ENCODE measurements at regions not wholly inside any gene's neighbourhood (a gene's known extent, or its start where the extent isn't known, plus 50 kb on each side); places are given as distances from the start of the nearest gene placed in this dataset.
"Not testable (repeated sequence)": the region's sequence is repeated elsewhere in the genome, so short reads cannot be mapped to it uniquely, and the experiment has no call there.

DNA sequence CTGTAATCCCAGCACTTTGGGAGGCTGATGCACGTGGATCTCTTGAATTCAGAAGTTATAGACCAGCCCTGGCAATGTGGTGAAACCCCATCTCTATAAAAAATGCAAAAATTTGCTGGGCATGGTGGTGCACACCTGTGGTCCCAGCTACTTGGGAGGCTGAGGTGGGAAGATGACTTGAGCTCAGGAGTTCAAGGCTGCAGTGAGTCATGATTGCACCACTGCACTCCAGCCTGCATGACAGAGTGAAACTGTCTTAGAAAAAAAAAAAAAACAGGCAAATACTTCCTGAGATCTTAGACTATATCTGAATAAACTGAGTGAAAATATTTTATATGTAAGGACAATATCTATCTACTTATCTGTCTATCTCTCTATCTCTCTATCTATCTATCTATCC lies 83.4 kb upstream of the PIP4K2A start:
- H2AFZ ChIP-seq (ENCODE audit: low read depth, low read length); H3K9ac ChIP-seq (ENCODE audit: insufficient read depth in 1 of 2, low read depth in 2 of 2, low read length in 2 of 2); H3K79me2 ChIP-seq (ENCODE audit: control insufficient read depth, insufficient read depth, low read length); in situ Hi-C loops (cut with MboI); H3K27ac ChIP-seq (ENCODE audit: extremely low read depth, low read depth, low read length); FAIRE-seq; H3K4me2 ChIP-seq (ENCODE audit: insufficient read depth, low read length); H3K9me1 ChIP-seq (ENCODE audit: control insufficient read depth, insufficient read depth, low read length); DNase-seq (ENCODE audit: extremely low read depth in 1 of 4, low spot score in 3 of 4); H3K4me1 ChIP-seq (replicated peaks in 1 of 2; ENCODE audit: control insufficient read depth in 2 of 2, insufficient read depth in 2 of 2, low read length in 2 of 2); H4K20me1 ChIP-seq (replicated peaks; ENCODE audit: control insufficient read depth, insufficient read depth, low read length); H3K27me3 ChIP-seq (ENCODE audit: control insufficient read depth in 2 of 2, insufficient read depth in 2 of 2, low read length in 2 of 2); H3K4me3 ChIP-seq; POLR2A ChIA-PET; BruUV-seq (replicated peaks); H3K9me3 ChIP-seq (replicated peaks; ENCODE audit: control insufficient read depth, insufficient read depth, low read depth, low read length); CTCF ChIA-PET (ENCODE audit: low intra/inter-chr PET ratio); H3K36me3 ChIP-seq (ENCODE audit: control insufficient read depth, insufficient read depth, low read length); ATAC-seq; intact Hi-C loops (cut with micrococcal nuclease); TF ChIP-seq ATF3 (CRISPR knock-in tag; conservative IDR thresholded peaks at IDR 0.05): not testable (repeated sequence)
- peak in 1 of 2 experiments; percentile 32; a peak in 1 of 4 replicates for TF ChIP-seq TRIM24 (IDR thresholded peaks at IDR 0.05)
- peak; percentile 41; the same call in 1 of the 2 replicates for TF ChIP-seq ATF3 (IDR thresholded peaks at IDR 0.05)
- 8% methylated on average over 1 of the region's 1 CpG for WGBS (ENCODE audit: insufficient coverage, low coverage, missing lambda C conversion rate)

DNA sequence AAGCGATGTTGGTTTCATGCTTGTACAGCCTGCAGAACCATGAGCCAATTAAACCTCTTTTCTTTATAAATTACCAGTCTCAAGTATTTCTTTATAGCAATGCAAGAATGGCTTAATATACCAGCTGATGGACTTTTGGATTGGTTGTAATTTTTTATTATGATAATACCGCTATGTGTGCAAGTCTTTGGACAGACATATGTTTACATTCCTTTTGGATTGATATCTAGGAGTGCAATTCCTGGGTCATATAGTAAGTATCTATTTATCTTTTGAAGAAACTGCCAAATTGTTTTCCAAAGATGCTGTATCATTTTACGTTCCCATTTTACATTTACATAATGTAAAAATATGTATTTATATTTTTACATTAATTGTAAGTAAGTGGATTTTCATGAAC lies 81.2 kb upstream of the PIP4K2A start:
- POLR2A ChIA-PET = no interaction called here
- H2AFZ ChIP-seq (ENCODE audit: low read depth, low read length) = no peak overlapping the region
- no peak overlapping the region for H3K4me2 ChIP-seq (ENCODE audit: insufficient read depth, low read length)
- intact Hi-C loops (cut with micrococcal nuclease) (no loop called here), in situ Hi-C loops (cut with MboI) (no loop called here)
- H3K9me3 ChIP-seq (replicated peaks; ENCODE audit: control insufficient read depth, insufficient read depth, low read depth, low read length) = no peaks in the 10 kb centered on the region
- no peak overlapping the region for H3K4me3 ChIP-seq
- H3K9me1 ChIP-seq (ENCODE audit: control insufficient read depth, insufficient read depth, low read length) = no peaks in the 10 kb centered on the region
- no peaks in the 10 kb centered on the region; a peak in 1 of 5 replicates for H3K4me1 ChIP-seq (replicated peaks in 1 of 2; ENCODE audit: control insufficient read depth in 2 of 2, insufficient read depth in 2 of 2, low read length in 2 of 2)
- H3K79me2 ChIP-seq (ENCODE audit: control insufficient read depth, insufficient read depth, low read length) = no peaks in the 10 kb centered on the region
- no peak overlapping the region for H3K9ac ChIP-seq (ENCODE audit: insufficient read depth in 1 of 2, low read depth in 2 of 2, low read length in 2 of 2)
- no peaks in the 10 kb centered on the region for H3K36me3 ChIP-seq (ENCODE audit: control insufficient read depth, insufficient read depth, low read length)
- no peak overlapping the region for H3K27ac ChIP-seq (ENCODE audit: extremely low read depth, low read depth, low read length)
- CTCF ChIA-PET (ENCODE audit: low intra/inter-chr PET ratio) = no interaction called here
- 79% methylated on average over 3 of the region's 3 CpGs for WGBS (ENCODE audit: insufficient coverage, low coverage, missing lambda C conversion rate)
- BruUV-seq (replicated peaks) = no TSS peak
- DNase-seq (ENCODE audit: extremely low read depth in 1 of 4, low spot score in 3 of 4) (no peak), FAIRE-seq (no peak), ATAC-seq (no peak)
- no peaks in the 10 kb centered on the region for H4K20me1 ChIP-seq (replicated peaks; ENCODE audit: control insufficient read depth, insufficient read depth, low read length)
- no peaks in the 10 kb centered on the region for H3K27me3 ChIP-seq (ENCODE audit: control insufficient read depth in 2 of 2, insufficient read depth in 2 of 2, low read length in 2 of 2)
- TF ChIP-seq HEY1 (CRISPR knock-in tag; IDR thresholded peaks at IDR 0.05; ENCODE audit: borderline replicate concordance) (no peak), ZNF354B (CRISPR knock-in tag; IDR thresholded peaks at IDR 0.05) (no peak), PHF21A (IDR thresholded peaks at IDR 0.05; ENCODE audit: borderline replicate concordance, low read depth) (no peak), CBFA2T3 (IDR thresholded peaks at IDR 0.05) (no peak), ZNF785 (CRISPR knock-in tag; IDR thresholded peaks at IDR 0.05) (no peak), MCM3 (IDR thresholded peaks at IDR 0.05) (no peak), ZNF561 (CRISPR knock-in tag; conservative IDR thresholded peaks at IDR 0.05) (no peak), GTF2A2 (tag; IDR thresholded peaks at IDR 0.05) (no peak), DLX4 (CRISPR knock-in tag; IDR thresholded peaks at IDR 0.05) (no peak), RBM34 (IDR thresholded peaks at IDR 0.05; ENCODE audit: borderline replicate concordance, insufficient read depth, low read length) (no peak), CREM (IDR thresholded peaks at IDR 0.05; ENCODE audit: low read depth) (no peak), MEF2A (IDR thresholded peaks at IDR 0.05; ENCODE audit: control insufficient read depth, low read depth, low read length) (no peak)
- TF ChIP-seq, protein P1, sequence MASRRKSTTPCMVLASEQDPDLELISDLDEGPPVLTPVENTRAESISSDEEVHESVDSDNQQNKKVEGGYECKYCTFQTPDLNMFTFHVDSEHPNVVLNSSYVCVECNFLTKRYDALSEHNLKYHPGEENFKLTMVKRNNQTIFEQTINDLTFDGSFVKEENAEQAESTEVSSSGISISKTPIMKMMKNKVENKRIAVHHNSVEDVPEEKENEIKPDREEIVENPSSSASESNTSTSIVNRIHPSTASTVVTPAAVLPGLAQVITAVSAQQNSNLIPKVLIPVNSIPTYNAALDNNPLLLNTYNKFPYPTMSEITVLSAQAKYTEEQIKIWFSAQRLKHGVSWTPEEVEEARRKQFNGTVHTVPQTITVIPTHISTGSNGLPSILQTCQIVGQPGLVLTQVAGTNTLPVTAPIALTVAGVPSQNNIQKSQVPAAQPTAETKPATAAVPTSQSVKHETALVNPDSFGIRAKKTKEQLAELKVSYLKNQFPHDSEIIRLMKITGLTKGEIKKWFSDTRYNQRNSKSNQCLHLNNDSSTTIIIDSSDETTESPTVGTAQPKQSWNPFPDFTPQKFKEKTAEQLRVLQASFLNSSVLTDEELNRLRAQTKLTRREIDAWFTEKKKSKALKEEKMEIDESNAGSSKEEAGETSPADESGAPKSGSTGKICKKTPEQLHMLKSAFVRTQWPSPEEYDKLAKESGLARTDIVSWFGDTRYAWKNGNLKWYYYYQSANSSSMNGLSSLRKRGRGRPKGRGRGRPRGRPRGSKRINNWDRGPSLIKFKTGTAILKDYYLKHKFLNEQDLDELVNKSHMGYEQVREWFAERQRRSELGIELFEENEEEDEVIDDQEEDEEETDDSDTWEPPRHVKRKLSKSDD (conservative IDR thresholded peaks at IDR 0.05; ENCODE audit: low read length) = no peak
